HG03342 (cell line): ENCODE measurements at regions not wholly inside any gene's neighbourhood (a gene's known extent, or its start where the extent isn't known, plus 50 kb on each side); places are given as distances from the start of the nearest gene placed in this dataset.

Experiments used
- ATAC-seq: cut with Tn5 transposase; IDR thresholded peaks from one replicate; pipeline ENCODE4 v1.9.1; 2021; ENCODE audit warnings: mild to moderate bottlenecking, moderate library complexity; ENCODE audit not compliant: unreplicated experiment

DNA sequence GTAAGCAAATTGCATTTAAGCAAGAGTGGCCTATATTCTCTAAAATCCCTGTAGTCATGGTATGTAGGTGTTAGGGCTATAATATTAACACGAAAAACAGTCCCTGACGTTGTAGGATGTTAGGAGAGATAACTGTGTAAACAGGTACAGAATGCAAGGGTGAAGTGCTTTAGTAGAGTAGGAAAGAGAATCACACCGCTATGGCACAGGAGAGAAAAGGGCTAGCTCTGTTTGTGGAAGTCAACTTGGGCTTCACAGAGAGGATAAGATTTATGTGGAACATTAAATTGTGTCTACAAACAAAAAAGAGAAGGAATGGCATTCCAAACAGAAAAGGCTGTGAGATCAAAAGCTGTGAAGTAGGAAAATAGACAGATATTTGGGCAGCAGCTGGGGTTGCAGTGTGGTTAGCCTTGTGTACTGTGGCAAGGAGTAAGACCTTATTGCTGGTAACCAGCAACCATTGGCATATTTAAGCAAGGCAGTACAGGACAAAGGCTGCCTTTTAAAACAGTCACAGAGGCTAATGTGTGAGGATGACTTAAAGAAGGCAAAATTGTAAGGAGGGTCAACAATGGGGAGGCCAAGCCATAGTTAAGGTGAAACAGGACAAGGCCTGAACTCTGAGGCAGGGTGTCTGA is 337.5 kb upstream of the ADAMTSL1 start:
- ATAC-seq, result no peak

DNA sequence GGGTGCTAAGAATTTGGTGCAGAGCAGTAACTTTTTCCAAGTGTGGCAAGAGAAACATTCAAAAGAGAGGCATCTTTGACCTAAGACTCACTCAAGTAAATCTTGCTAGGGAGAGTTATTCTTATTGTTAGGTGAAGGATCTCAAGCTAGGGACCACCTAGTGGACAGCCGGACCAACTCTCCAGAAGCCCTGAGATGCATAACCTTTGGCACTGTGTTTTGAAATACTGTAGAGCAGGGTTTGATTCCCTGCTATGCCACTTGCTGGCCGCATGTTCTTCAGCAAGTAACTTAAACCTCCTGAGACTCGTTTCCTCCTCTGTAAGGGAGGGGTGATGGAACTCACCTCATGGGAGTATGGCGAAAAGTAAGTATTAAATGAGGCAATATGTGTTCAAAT is 336.1 kb upstream of the ADAMTSL1 start:
- no peak for ATAC-seq

DNA sequence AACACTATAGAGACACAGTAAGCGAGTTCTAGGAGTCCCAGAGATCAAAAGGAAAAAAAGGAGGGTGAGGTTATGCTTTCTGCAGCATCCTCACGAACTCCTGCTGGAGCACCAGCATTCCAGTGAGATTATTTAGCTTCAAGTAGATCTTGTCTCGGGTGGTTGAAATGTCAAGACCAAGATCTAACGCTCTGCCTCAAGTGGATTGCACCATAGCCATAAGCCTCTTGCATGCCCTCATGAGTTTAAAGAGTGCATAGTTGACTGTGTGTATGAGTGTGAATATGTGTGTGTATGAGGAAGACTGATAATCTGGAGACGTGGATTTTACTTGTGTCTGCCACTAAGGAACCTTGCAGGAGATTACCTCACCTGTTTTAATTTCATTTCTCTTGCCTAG is 335.3 kb upstream of the ADAMTSL1 start:
- no peak for ATAC-seq

DNA sequence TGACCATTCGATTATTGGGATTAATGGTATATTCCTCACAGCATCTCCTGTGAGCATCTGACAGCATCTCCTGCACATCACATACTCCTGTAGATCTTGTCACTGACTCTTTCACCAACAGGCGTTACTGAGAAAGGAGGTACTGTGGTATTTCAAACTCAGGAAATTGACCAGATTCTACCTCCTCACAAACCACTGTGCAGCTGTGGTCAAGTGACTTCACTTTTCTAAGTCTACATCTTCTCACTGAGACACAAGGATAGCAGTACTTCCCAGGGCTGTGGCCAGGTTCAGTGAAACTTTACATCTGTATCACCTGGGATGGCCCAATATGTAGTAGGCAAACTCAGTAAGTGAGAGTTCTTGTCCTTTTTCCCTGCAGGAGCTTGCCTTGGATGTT is 332.3 kb upstream of the ADAMTSL1 start:
- no peak for ATAC-seq

DNA sequence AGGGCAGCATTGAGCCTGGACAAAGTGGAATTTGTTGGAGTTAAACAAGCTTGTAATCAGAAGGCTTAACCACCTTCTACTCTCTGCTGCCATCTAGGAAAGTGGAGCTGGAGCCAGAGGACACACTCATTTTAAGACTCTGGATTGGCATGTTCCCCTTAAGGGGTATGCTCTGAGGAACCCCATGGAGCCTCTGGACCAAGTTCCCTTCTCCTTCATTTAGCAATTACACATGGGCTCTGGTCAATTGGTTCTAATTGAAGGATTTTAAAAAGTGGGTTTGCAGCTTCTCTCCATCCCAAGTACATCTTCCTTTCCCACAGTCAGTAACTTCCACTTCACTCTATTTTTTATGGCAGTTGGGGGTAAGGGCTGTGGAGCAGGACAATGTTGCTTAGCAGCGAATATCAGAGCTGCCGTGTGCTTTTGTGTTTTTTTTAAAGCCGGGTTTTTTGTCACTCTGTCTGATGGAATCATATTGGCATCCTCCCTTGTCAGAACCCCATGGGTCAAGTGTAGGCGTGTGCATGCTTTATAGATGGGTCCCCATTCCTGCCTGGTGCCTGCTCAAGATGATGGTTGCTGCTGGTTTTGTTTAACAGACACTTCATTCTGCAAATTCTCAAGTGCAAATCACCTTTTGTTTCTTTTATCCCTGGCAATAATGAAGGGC is 330.7 kb upstream of the ADAMTSL1 start:
- no peak for ATAC-seq

DNA sequence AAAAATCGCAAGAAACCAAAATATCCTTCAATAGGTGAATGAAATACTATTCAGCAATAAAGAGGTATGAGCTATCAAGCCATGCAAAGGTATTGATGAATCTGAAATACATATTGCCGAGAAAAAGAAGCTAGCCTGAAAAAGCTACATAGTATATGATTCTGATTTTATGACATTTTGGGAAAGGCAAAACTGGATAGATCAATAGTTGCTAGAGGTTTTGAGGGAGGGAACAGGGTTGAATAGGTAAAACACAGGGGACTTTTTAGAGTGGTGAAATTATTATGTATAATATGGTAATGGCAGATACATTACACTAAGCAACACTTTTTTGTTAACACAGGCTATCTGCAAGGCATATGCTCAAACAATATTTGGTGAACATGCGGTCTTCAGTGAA is 327.6 kb upstream of the ADAMTSL1 start:
- no peak for ATAC-seq

DNA sequence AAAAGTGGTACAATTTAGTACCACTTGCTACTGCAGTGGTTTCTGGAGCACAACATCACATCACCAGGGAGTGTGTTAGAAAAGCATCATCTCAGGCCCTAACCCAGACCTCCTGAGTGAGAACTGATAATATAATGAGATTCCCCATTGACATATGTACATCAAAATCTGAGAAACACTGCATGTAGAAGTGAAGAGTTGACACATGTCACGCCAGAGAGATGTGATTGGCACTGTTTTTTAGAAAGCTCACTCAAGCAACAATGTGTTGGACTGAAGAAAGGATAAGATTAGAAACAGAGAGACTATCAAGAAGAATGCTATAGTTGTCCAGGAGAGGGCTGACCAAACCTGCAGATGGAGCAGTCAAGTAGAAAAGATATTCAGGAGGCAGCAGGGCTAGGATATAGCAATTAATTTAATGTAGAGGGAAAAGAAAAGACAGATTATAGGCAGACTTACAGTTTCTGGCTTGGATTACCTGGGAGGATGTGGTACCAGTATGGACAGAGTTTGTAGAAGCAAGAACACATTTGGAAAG is 324.4 kb upstream of the ADAMTSL1 start:
- ATAC-seq, result no peak

DNA sequence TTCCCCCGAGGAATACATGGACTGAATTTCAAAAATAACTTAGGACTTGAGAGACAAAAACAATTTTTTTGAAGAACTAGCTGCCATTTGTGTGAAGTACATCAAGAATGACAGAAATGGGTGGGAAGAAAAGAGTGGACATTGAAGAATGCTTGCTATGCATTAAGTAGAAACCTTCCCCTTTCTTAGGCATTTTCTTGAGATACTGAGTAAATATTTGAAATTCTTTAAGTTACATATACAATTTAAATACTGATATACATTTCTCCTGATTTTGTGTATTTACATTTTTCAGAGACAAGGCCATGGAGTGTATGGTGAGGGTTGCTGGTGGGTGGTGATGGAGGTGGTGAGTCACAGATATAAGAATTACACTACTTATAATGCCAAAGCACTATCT is 319.3 kb upstream of the ADAMTSL1 start:
- ATAC-seq, result no peak

DNA sequence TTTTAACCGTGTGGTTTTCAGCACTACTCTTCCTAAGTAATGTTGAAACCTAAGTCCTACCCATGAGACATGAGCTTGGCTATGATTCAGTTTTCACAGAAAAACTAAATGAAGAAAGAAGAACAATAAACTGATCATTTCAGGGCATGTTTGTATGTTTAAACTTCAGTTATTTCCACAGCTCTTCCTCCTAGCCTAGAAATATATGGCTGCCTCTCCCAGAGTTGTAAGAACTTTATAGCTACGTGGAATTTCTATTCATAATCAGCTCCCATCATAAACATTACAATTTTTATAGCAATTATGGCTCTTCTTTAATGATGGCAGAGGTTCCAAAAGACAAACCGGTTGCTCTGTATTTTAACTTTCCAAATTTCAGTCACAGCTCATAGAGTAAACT is 314.7 kb upstream of the ADAMTSL1 start:
- ATAC-seq, result no peak

DNA sequence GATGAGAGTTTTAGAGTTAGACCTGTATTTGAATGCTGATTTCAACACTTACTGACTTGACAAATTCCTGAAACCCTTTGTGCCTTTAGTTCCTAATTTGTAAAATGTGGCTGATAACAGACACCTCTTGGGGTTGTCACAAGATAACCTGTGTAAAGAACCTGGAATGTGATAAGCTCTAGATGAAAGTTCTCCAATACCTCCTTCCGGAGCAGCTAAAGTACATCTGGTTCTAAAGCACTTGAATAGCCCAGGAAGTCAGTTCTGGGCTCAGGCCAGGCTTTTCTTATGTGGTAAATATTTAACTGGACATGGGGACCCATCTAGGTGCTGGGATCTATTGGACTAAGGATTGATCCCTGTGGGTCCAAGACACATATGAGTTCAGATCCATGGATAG is 310.8 kb upstream of the ADAMTSL1 start:
- ATAC-seq, result no peak

DNA sequence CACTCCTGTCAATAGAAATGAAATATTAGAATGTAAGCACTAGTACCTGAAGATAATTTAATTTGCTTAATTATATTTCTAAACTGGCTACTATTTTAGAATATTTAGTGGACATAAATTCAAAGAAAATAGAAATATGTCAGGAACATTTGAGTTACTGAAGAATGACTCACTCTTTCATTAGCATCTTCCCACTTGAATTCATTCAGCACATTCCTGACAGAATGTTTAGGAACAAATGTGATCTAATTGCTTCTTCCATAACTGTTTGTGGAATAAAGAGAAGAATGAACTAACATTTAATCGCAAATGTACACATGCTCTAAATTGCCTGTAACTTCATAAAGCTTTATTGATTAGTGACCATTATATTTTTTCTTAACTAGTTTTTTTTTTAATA is 306.2 kb upstream of the ADAMTSL1 start:
- ATAC-seq, result no peak

DNA sequence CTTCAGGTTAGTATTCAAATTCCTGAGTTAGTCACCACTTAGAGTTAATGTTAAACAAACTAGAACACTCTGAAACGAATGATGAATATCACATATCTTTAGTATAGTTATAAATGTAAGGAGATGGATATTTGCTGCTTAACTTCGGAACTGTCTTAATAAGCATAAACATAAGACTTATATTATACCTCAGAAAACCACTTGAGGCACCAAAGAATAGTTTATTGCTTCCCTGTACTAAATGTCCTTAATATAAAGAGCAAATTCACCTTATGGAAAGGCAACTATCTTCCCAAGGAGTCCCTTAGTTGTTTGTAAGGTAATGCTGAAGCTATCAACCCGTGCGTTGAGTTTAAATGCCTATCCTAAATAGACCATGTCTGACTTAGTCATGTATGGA is 300.0 kb upstream of the ADAMTSL1 start:
- ATAC-seq, result no peak

DNA sequence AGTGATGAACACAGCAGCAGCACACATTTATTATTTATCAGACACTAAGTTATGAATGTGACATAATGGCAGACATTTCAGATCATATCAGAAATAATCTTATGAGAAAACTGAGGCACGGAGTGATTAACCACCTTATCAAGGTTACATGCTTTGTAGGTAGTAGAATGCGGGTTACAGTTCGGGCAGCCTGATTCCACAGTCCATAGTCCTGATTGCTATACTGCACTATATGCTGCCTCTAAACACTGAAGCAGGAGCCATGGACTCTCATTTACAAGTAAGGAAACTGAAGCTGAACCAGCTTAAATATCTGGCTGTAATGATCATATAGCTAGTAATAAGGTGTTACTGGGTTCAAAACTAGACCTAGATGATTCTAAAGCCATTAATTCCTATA is 291.3 kb upstream of the ADAMTSL1 start:
- no peak for ATAC-seq

DNA sequence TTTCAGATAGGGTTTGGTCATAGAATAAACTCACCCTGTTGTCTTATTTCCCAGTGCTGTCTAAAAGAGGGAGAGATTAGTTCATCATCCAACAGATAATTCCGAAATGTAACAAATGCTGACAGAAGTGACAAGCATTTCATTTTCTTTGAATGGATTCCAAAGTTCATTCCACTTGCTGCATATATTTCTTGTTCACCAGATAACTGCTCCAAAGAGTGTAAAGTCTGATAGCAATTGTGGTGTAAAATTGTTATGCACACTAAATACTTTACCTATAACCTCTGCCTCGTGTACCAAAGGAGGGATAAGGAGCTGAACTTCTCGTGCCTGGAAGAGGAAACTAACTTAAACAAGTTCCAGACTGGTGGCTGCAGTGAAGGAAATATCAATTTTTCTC is 290.0 kb upstream of the ADAMTSL1 start:
- no peak for ATAC-seq

DNA sequence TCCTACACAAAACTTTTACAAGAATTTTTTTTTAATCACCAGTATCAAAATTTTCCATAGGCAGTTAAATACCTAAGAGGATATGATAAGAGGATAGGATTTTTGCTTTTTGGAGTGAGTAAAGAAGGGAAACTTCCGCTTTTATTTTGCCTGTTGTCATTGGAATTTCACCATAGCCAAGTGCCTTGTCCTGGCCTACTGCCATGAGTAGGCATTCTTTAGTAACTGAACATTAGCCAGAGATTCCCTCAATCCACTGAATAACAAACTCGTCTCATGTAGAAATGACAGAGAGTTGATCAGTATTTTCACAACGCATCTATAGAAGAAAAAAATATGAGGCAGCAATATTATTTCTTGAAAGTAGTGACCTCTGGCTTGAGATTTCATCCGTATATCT is 289.6 kb upstream of the ADAMTSL1 start:
- ATAC-seq, result no peak

DNA sequence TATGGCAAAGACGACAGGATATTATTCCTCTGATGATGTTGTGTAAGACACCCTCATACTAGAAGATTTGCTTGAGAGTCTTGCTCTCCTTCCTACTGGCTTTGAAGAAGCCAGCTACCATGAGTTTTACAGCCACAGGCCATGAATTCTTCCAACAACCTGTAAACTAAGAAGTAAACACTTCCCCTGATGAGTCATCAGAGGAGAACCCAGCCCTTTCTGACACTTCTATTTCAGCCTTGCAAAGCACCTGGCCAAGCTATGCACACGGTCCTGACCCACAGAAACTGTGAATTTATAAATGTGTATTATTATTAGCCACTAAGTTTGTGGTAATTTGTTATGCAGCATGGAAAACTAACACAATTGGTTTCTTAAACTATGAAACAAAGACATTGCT is 288.8 kb upstream of the ADAMTSL1 start:
- ATAC-seq, result no peak

DNA sequence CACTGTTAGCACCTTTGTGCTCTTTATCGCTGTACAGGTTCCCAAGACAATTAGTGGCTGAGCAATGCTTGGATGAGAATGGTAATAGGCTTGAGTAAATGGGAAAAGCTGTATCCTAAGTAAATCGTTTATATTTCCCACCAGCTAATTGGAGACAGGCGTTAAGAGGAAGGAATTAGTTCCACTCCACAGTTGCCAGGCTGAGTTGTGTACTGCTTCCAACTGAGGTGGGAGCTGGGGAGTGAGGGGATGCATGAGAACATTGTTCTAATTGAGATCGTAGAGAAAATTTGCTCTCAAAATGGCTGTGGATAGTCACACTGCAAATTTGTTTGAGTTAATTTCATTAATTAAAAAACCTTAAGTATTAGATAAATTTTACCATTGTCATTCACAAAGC is 285.0 kb upstream of the ADAMTSL1 start:
- ATAC-seq, result no peak

DNA sequence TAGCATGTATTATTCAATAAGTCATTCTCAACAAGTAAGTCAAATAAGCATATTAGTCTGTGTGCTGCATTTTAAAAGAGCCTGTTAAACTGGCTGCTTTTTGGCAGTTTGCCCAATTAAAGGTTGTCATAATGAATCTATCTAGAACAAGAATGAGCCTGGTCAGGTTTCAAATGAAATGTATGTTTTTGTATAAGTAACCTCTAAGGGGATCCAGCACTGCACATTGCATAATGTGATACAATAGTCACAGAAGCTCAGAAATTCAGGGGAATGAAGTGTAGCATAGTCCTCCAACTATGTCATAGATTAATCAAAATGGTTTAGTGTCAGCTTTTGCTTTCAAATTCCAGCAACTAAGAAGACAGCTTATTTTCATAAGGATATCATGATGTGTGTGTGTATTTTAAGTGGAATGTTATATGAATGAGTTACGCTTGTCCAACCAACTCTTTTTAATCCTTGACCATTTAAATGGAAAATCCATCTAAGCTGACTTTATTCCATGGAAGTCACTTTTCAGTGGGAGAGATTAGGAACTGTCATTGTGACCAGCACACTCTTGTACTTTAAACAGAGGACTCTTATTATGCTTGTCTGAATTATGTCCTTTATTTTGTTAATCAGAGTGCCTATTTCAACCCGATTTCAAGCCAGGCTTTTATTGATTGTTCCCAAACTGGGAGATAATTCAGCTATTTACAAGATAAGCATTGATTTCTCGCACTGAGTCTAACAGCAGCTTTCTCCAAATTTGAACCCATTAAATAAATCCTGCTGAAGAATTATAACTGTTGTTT is 283.9 kb upstream of the ADAMTSL1 start:
- ATAC-seq, result no peak

DNA sequence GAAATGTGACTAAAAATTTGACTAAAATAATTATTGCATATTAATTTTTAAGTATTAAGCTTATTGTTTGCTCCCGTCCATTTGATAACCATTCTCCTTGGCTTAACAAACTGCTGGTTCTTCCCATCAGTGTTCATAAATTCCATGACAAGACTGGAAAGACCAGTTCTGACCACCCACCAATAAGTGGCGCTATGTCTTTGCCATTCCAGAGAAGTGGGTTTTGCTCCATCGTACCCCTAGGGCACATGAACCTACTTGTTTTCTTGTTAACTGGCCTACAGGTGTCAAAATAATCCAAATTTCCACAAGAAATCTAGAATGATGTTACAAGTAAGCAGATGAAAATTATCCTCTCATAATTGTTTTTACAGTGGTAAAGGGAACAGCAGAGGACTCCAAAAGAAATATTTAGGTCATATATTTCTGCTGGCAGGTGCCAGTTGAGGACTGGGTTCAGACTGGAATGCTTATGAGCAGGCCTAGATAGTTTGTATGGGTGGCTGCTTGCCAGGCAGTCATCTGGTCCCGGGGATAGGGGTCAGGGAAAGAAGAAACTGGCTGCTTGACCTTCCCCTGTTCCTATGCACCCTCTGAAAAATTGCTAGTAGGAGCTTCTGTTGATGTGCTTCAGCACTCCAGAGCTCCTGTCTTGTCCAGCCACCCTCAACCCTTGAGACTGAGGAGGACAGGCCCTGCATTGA is 283.1 kb upstream of the ADAMTSL1 start:
- no peak for ATAC-seq

DNA sequence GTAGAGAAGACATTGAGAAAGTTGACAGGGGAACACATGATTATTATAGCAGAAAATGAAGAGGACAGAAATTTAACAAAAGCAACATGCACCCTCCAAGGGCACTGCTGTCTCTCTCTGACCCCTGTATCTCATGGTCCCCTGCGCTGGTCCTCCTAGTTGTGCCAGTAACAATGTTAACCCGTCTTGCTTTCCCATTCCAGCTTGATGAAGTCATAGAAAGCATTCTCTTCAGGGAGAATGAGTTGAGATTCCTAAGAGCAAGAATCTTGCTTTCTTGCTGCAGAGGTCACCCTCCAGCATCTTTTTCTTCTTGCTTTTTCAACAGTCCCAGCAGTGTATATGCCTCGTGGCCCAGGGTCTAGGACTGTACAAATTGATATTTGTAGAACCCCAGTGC is 279.6 kb upstream of the ADAMTSL1 start:
- no peak for ATAC-seq

DNA sequence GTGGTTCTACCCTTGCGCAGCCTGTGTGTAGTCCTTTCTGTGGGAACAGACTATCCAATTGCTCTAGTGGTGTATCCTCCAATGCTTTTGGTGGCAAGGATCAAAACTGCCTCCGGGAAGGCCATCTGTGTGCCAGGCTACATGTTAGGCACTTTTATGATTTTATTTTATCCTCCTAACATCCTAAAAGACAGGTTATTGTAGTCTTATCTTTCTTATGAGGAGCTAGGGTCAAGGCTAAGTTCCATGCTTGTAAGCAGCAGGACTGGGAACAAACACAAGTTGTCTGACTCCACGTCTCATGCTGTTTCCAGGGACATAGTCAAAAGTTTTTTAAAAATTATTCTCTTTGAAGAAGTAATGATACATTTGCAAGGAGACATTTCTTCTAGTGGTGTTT is 278.7 kb upstream of the ADAMTSL1 start:
- no peak for ATAC-seq
